PC-9 (cell line): ENCODE measurements at regions not wholly inside any gene's neighbourhood (a gene's known extent, or its start where the extent isn't known, plus 50 kb on each side); places are given as distances from the start of the nearest gene placed in this dataset.

Experiments used
- BruUV-seq: library from RNA; stranded (reverse); fragments of 400-500 nt; replicated peaks from 2 replicates; lab custom pipeline; 2021; lab: Mats Ljungman, UMichigan
- CTCF ChIA-PET: fragments of 300-600 bp; sonication (Branson Sonifier 250); formaldehyde crosslinking; loops from one replicate; lab custom pipeline; 2022; ENCODE audit warnings: antibody characterized with exemption; lab: Charles Lee
- POLR2A ChIA-PET: fragments of 300-600 bp; sonication (Branson Sonifier 250); formaldehyde crosslinking; loops from one replicate; lab custom pipeline; 2022; ENCODE audit warnings: antibody characterized with exemption; ENCODE audit not compliant: unreplicated experiment; lab: Charles Lee
- DNase-seq, 2 experiments: peaks; one replicate each; pipeline versions ENCODE4 v3.0.0 to v3.0.0-alpha.2; 2015 to 2022; ENCODE audit warnings: mixed read lengths in 1 of 2
- H2AFZ ChIP-seq: fragments of 200-600 bp; sonication (generic); 2 replicates; pipeline ENCODE4 v1.8.1; 2017; ENCODE audit warnings: antibody characterized with exemption
- H3F3A ChIP-seq: fragments of 200-600 bp; sonication (generic); 2 replicates; pipeline ENCODE4 v1.8.1; 2017; ENCODE audit warnings: antibody characterized with exemption, mild to moderate bottlenecking, low read depth; ENCODE audit not compliant: insufficient read depth
- H3K27ac ChIP-seq: fragments of 200-600 bp; sonication (generic); 2 replicates; pipeline ENCODE4 v1.6.1; 2016; ENCODE audit warnings: mixed run types
- H3K27me3 ChIP-seq: fragments of 200-600 bp; sonication (generic); 2 replicates; pipeline ENCODE4 v1.6.1; 2016; ENCODE audit warnings: low read depth, mixed run types; ENCODE audit not compliant: insufficient read depth
- H3K36me3 ChIP-seq: fragments of 200-600 bp; sonication (generic); 2 replicates; pipeline ENCODE4 v1.6.1; 2016; ENCODE audit warnings: low read depth, mixed run types
- H3K4me1 ChIP-seq: fragments of 200-600 bp; sonication (generic); replicated peaks from 2 replicates; pipeline ENCODE4 v1.6.1; 2016; ENCODE audit warnings: mixed run types; ENCODE audit not compliant: insufficient read depth
- H3K4me2 ChIP-seq: fragments of 200-600 bp; sonication (generic); 2 replicates; pipeline ENCODE4 v1.6.1; 2017; ENCODE audit warnings: mixed run types
- H3K4me3 ChIP-seq: fragments of 200-600 bp; sonication (generic); 2 replicates; pipeline ENCODE4 v1.6.1; 2016; ENCODE audit warnings: mixed run types
- H3K79me2 ChIP-seq: fragments of 200-600 bp; sonication (generic); 2 replicates; pipeline ENCODE4 v1.6.1; 2017; ENCODE audit warnings: low read depth, mixed run types
- H3K9me2 ChIP-seq: fragments of 200-600 bp; sonication (generic); 2 replicates; pipeline ENCODE4 v1.8.1; 2017; ENCODE audit warnings: mild to moderate bottlenecking; ENCODE audit not compliant: insufficient read depth
- H3K9me3 ChIP-seq: fragments of 200-600 bp; sonication (generic); 2 replicates; pipeline ENCODE4 v1.8.1; 2016; ENCODE audit warnings: low read depth; ENCODE audit not compliant: insufficient read depth
- H4K20me1 ChIP-seq: fragments of 200-600 bp; sonication (generic); 2 replicates; pipeline ENCODE4 v1.8.1; 2017; ENCODE audit not compliant: insufficient read depth
- CTCF ChIP-seq: fragments of 200-600 bp; sonication (generic); conservative IDR thresholded peaks from 2 replicates; pipeline ENCODE4 v1.6.1; 2017; ENCODE audit warnings: mixed run types, antibody characterized with exemption, mild to moderate bottlenecking, moderate library complexity
- EZH2 ChIP-seq: fragments of 200-600 bp; sonication (generic); IDR thresholded peaks from 2 replicates; pipeline ENCODE4 v1.8.0; 2017; ENCODE audit warnings: antibody characterized with exemption, low read depth
- intact Hi-C: fragments of 100-400 bp; cut with micrococcal nuclease; formaldehyde crosslinking; loops from one replicate; pipeline ENCODE4 v1.10.0; 2022; ENCODE audit not compliant: unreplicated experiment

GRCh38 chr9:113654605-113655428, 191.3 kb downstream of the RGS3 start:
- no peaks in the 10 kb centered on the region for H3F3A ChIP-seq
- TF ChIP-seq CTCF (no peak), EZH2 (no peak)
- CTCF ChIA-PET: interaction anchor here (0.6 to 6.9 kb wide), 9 partner anchors 11 to 423 kb away, joined by 3 to 59 read pairs (median 4); partner anchors contain the start of genes CDC26 and PRPF4
- peaks cover 12% of the 10 kb centered on the region for H3K27me3 ChIP-seq
- no peak overlapping the region; the same call in 1 of the 2 replicates for H2AFZ ChIP-seq
- H3K4me3 ChIP-seq: no peak overlapping the region
- POLR2A ChIA-PET: interaction anchor here (0.7 kb wide), 1 partner anchor 208 kb away, joined by 3 read pairs; no protein-coding TSS in a partner anchor
- no peaks in the 10 kb centered on the region for H3K36me3 ChIP-seq
- H3K79me2 ChIP-seq: no peaks in the 10 kb centered on the region
- no peaks in the 10 kb centered on the region for H3K9me2 ChIP-seq
- H3K9me3 ChIP-seq: no peaks in the 10 kb centered on the region
- DNase-seq: no peak
- no peak overlapping the region for H3K4me2 ChIP-seq
- no peak overlapping the region for H3K27ac ChIP-seq
- BruUV-seq: no TSS peak
- H3K4me1 ChIP-seq: no peaks in the 10 kb centered on the region; the same call in 1 of the 2 replicates
- intact Hi-C loops: loop anchor here (1.0 to 10.0 kb wide), 6 partner anchors 64 to 728 kb away; no protein-coding TSS in a partner anchor
- H4K20me1 ChIP-seq: no peaks in the 10 kb centered on the region

- ChIA-PET POLR2A (interaction anchor here (0.6 kb wide), 2 partner anchors 255 to 369 kb away, joined by 3 to 15 read pairs; no protein-coding TSS in a partner anchor), CTCF (interaction anchor here (0.7 to 6.9 kb wide), 6 partner anchors 65 to 425 kb away, joined by 3 to 59 read pairs (median 4); partner anchors contain the start of genes C9orf43, CDC26 and POLE3)
- Histone ChIP-seq H3F3A (no peaks in the 10 kb centered on the region), H3K4me3 (no peak overlapping the region), H4K20me1 (no peaks in the 10 kb centered on the region), H2AFZ (no peak overlapping the region), H3K27me3 (peaks cover 32% of the 10 kb centered on the region), H3K4me2 (no peak overlapping the region), H3K79me2 (no peaks in the 10 kb centered on the region), H3K4me1 (no peaks in the 10 kb centered on the region), H3K36me3 (no peaks in the 10 kb centered on the region), H3K9me2 (no peaks in the 10 kb centered on the region), H3K9me3 (no peaks in the 10 kb centered on the region), H3K27ac (no peak overlapping the region)
- intact Hi-C loops: loop anchor here (5.0 to 10.0 kb wide), 3 partner anchors 132 to 730 kb away; no protein-coding TSS in a partner anchor
- no peak for DNase-seq
- BruUV-seq: no TSS peak
- TF ChIP-seq EZH2 (no peak), CTCF (no peak)
Observed at GRCh38 chr9:113656771-113657670, 193.5 kb downstream of the RGS3 start.
